ENCODE measurements at regions not wholly inside any gene's neighbourhood (a gene's known extent, or its start where the extent isn't known, plus 50 kb on each side); places are given as distances from the start of the nearest gene placed in this dataset.

- H3K9ac ChIP-seq (ENCODE audit: low read length) = no peak overlapping the region
- H3K4me3 Mint-ChIP-seq (ENCODE audit: unreplicated experiment) = no peak overlapping the region
- no peaks in the 10 kb centered on the region for H4K20me1 ChIP-seq (ENCODE audit: insufficient read depth, low read length)
- H3K36me3 ChIP-seq (ENCODE audit: insufficient read depth, low read length) = no peaks in the 10 kb centered on the region
- H3K27me3 ChIP-seq (ENCODE audit: insufficient read depth, low read length) = peaks cover 6% of the 10 kb centered on the region
- H3K4me2 ChIP-seq (ENCODE audit: low read length) = no peak overlapping the region
- DNase-seq (ENCODE audit: low read depth) (no peak), FAIRE-seq (no peak)
- no peaks in the 10 kb centered on the region for H3K4me1 ChIP-seq (ENCODE audit: insufficient read depth, low read length)
- H3K27ac Mint-ChIP-seq (ENCODE audit: unreplicated experiment) = no peak overlapping the region
- no peaks in the 10 kb centered on the region for H3K9me3 ChIP-seq (ENCODE audit: insufficient read depth, low read depth, low read length)
- TF ChIP-seq CTCF (IDR thresholded peaks at IDR 0.05; ENCODE audit: insufficient read depth, low read depth, low read length) (no peak), EZH2 (IDR thresholded peaks at IDR 0.05; ENCODE audit: insufficient read depth, low read length) (no peak)
- H3K79me2 ChIP-seq (ENCODE audit: insufficient read depth, low read length) = no peaks in the 10 kb centered on the region
- H3K4me1 Mint-ChIP-seq (ENCODE audit: low read depth, unreplicated experiment) = no peaks in the 10 kb centered on the region
- no peak overlapping the region for H2AFZ ChIP-seq (ENCODE audit: low read depth, low read length)
- H3K27me3 Mint-ChIP-seq (ENCODE audit: low read depth, unreplicated experiment) = no peaks in the 10 kb centered on the region
- H3K27ac ChIP-seq (ENCODE audit: low read depth, low read length) = no peak overlapping the region
- H3K4me3 ChIP-seq (ENCODE audit: insufficient read depth, low read depth, low read length) = no peak overlapping the region
- no peaks in the 10 kb centered on the region for H3K9me3 Mint-ChIP-seq (ENCODE audit: unreplicated experiment)
- H3K36me3 Mint-ChIP-seq (ENCODE audit: low read depth, unreplicated experiment) = no peaks in the 10 kb centered on the region
Measured at GRCh38 chr15:94053626-94054025, 177.7 kb upstream of the MCTP2 start.

- no peak for FAIRE-seq
- Mint-ChIP-seq H3K4me3 (ENCODE audit: unreplicated experiment) (no peak overlapping the region), H3K36me3 (ENCODE audit: low read depth, unreplicated experiment) (no peaks in the 10 kb centered on the region)
Measured at GRCh38 chr15:94052711-94053110, 178.7 kb upstream of the MCTP2 start.

More at GRCh38 chr15:94052711-94053110, 178.7 kb upstream of the MCTP2 start:
- DNase-seq (ENCODE audit: low read depth) = no peak
- H3K79me2 ChIP-seq (ENCODE audit: insufficient read depth, low read length) = no peaks in the 10 kb centered on the region
- H3K9me3 Mint-ChIP-seq (ENCODE audit: unreplicated experiment) = no peaks in the 10 kb centered on the region
- no peaks in the 10 kb centered on the region for H3K9me3 ChIP-seq (ENCODE audit: insufficient read depth, low read depth, low read length)
- no peaks in the 10 kb centered on the region for H4K20me1 ChIP-seq (ENCODE audit: insufficient read depth, low read length)
- no peak overlapping the region for H3K4me2 ChIP-seq (ENCODE audit: low read length)
- no peak overlapping the region for H2AFZ ChIP-seq (ENCODE audit: low read depth, low read length)
- H3K4me1 ChIP-seq (ENCODE audit: insufficient read depth, low read length) = no peaks in the 10 kb centered on the region
- no peaks in the 10 kb centered on the region for H3K4me1 Mint-ChIP-seq (ENCODE audit: low read depth, unreplicated experiment)
- no peak overlapping the region for H3K27ac Mint-ChIP-seq (ENCODE audit: unreplicated experiment)
- H3K27me3 Mint-ChIP-seq (ENCODE audit: low read depth, unreplicated experiment) = no peaks in the 10 kb centered on the region
- peaks cover 5% of the 10 kb centered on the region for H3K27me3 ChIP-seq (ENCODE audit: insufficient read depth, low read length)
- H3K36me3 ChIP-seq (ENCODE audit: insufficient read depth, low read length) = no peaks in the 10 kb centered on the region
- no peak overlapping the region for H3K27ac ChIP-seq (ENCODE audit: low read depth, low read length)
- no peak overlapping the region for H3K4me3 ChIP-seq (ENCODE audit: insufficient read depth, low read depth, low read length)
- TF ChIP-seq EZH2 (IDR thresholded peaks at IDR 0.05; ENCODE audit: insufficient read depth, low read length) (no peak), CTCF (IDR thresholded peaks at IDR 0.05; ENCODE audit: insufficient read depth, low read depth, low read length) (no peak)
- no peak overlapping the region for H3K9ac ChIP-seq (ENCODE audit: low read length)
